AG09309 (cell line): ENCODE measurements at regions not wholly inside any gene's neighbourhood (a gene's known extent, or its start where the extent isn't known, plus 50 kb on each side); places are given as distances from the start of the nearest gene placed in this dataset.

ENCODE experiments used
- DNase-seq: peaks from one replicate; pipeline ENCODE4 v3.0.0-alpha.2; 2010; ENCODE audit warnings: low read depth
- H3K4me3 ChIP-seq: 2 replicates; pipeline ENCODE4 v1.5.1; 2011; ENCODE audit warnings: mild to moderate bottlenecking, low read depth, low read length, moderate library complexity; ENCODE audit not compliant: control insufficient read depth
- CTCF ChIP-seq: IDR thresholded peaks from 2 replicates; pipeline ENCODE4 v1.5.1; 2011; ENCODE audit warnings: mild to moderate bottlenecking, low read depth, low read length, inconsistent platforms; ENCODE audit not compliant: insufficient read depth, control insufficient read depth; ENCODE audit errors: missing control alignments

GRCh38 chr4:112882286-112882685 is 167.2 kb upstream of the ANK2 start:
- no peak overlapping the region for H3K4me3 ChIP-seq
- no peak for TF ChIP-seq CTCF
- no peak for DNase-seq

- TF ChIP-seq CTCF: no peak
- no peak for DNase-seq
- no peak overlapping the region for H3K4me3 ChIP-seq
Observed at GRCh38 chr4:112884406-112884805, 165.0 kb upstream of the ANK2 start.

- DNase-seq: no peak
- H3K4me3 ChIP-seq: no peak overlapping the region
- TF ChIP-seq CTCF: no peak
Observed at GRCh38 chr4:112885897-112886296, 163.6 kb upstream of the ANK2 start.

GRCh38 chr4:112888622-112889021 is 160.8 kb upstream of the ANK2 start:
- no peak for DNase-seq
- TF ChIP-seq CTCF: no peak
- H3K4me3 ChIP-seq: no peak overlapping the region

- TF ChIP-seq CTCF: no peak
- no peak overlapping the region for H3K4me3 ChIP-seq
- DNase-seq: no peak
Observed at GRCh38 chr4:112889199-112889598, 160.3 kb upstream of the ANK2 start.

GRCh38 chr4:112889619-112890527 is 159.6 kb upstream of the ANK2 start:
- no peak for TF ChIP-seq CTCF
- H3K4me3 ChIP-seq: no peak overlapping the region; the same call in 1 of the 2 replicates
- peak; percentile 82 for DNase-seq
